ENCODE measurements at regions not wholly inside any gene's neighbourhood (a gene's known extent, or its start where the extent isn't known, plus 50 kb on each side); places are given as distances from the start of the nearest gene placed in this dataset.
"Not testable (repeated sequence)": the region's sequence is repeated elsewhere in the genome, so short reads cannot be mapped to it uniquely, and the experiment has no call there.

- no peak for DNase-seq
Observed at GRCh38 chr18:30698571-30698970, 344.0 kb downstream of the DSC3 start.

GRCh38 chr18:30696201-30696600 is 346.3 kb downstream of the DSC3 start:
- no peak for DNase-seq

- no peak for DNase-seq
Observed at GRCh38 chr18:30694773-30695172, 347.8 kb downstream of the DSC3 start.

- no peak for DNase-seq
Observed at GRCh38 chr18:30689216-30689615, 353.3 kb downstream of the DSC3 start.

- no peak for DNase-seq
Observed at GRCh38 chr18:30687501-30687900, 355.0 kb downstream of the DSC3 start.

- no peak for DNase-seq
Observed at GRCh38 chr18:30684825-30685481, 357.6 kb downstream of the DSC3 start.

- no peak for DNase-seq
Observed at GRCh38 chr18:30683836-30684235, 358.7 kb downstream of the DSC3 start.

- DNase-seq = no peak
Observed at GRCh38 chr18:30682672-30683071, 359.9 kb downstream of the DSC3 start.

- DNase-seq = no peak
Observed at GRCh38 chr18:30679285-30679930, 363.1 kb downstream of the DSC3 start.

GRCh38 chr18:30677813-30678212 is 364.7 kb downstream of the DSC3 start:
- not testable (repeated sequence) for DNase-seq

- DNase-seq = no peak
Observed at GRCh38 chr18:30676053-30676480, 366.5 kb downstream of the DSC3 start.

GRCh38 chr18:30675493-30675892 is 367.0 kb downstream of the DSC3 start:
- DNase-seq = no peak

- no peak for DNase-seq
Observed at GRCh38 chr18:30675072-30675471, 367.5 kb downstream of the DSC3 start.

GRCh38 chr18:30674596-30674995 is 367.9 kb downstream of the DSC3 start:
- no peak for DNase-seq

GRCh38 chr18:30672439-30672838 is 370.1 kb downstream of the DSC3 start:
- DNase-seq = not testable (repeated sequence)

GRCh38 chr18:30658306-30658705 is 384.2 kb downstream of the DSC3 start:
- no peak for DNase-seq

- no peak for DNase-seq
Observed at GRCh38 chr18:30652387-30652786, 390.2 kb downstream of the DSC3 start.

GRCh38 chr18:30650499-30650898 is 392.0 kb downstream of the DSC3 start:
- DNase-seq = no peak

GRCh38 chr18:30644158-30644557 is 398.4 kb downstream of the DSC3 start:
- DNase-seq = peak in 1 of 3 donors; percentile 8

GRCh38 chr18:30639361-30639760 is 403.2 kb downstream of the DSC3 start:
- no peak for DNase-seq

- no peak for DNase-seq
Observed at GRCh38 chr18:30634249-30634648, 408.3 kb downstream of the DSC3 start.

- DNase-seq = no peak
Observed at GRCh38 chr18:30632071-30632698, 410.4 kb downstream of the DSC3 start.

- DNase-seq = no peak
Observed at GRCh38 chr18:30625961-30626360, 416.6 kb downstream of the DSC3 start.

GRCh38 chr18:30623401-30624065 is 419.0 kb downstream of the DSC3 start:
- no peak for DNase-seq

Data from suppressor macrophage treated with lipopolysaccharide for 1 hour (primary cell).